ENCODE measurements at regions not wholly inside any gene's neighbourhood (a gene's known extent, or its start where the extent isn't known, plus 50 kb on each side); places are given as distances from the start of the nearest gene placed in this dataset.

DNA sequence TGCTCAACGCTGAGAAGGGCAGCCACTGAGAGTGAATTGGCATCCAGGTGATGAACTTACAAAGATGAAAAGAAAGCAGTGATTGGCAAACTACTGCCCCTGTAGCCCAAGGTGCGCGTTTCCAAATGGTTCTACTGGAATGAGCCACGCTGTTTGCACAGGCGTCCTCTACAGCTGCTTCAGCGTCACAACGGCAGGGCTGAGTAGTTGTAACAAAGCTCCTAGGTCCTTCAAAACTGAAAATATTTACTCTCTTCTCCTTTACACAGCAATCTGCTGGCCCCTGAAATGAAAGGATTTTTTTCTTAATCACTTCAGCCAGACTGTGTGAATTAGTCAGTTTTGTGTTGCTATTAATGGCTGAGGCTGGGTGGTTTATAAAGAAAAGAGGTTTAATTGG is 107.2 kb upstream of the FOXF1 start:
- TF ChIP-seq, protein P1, sequence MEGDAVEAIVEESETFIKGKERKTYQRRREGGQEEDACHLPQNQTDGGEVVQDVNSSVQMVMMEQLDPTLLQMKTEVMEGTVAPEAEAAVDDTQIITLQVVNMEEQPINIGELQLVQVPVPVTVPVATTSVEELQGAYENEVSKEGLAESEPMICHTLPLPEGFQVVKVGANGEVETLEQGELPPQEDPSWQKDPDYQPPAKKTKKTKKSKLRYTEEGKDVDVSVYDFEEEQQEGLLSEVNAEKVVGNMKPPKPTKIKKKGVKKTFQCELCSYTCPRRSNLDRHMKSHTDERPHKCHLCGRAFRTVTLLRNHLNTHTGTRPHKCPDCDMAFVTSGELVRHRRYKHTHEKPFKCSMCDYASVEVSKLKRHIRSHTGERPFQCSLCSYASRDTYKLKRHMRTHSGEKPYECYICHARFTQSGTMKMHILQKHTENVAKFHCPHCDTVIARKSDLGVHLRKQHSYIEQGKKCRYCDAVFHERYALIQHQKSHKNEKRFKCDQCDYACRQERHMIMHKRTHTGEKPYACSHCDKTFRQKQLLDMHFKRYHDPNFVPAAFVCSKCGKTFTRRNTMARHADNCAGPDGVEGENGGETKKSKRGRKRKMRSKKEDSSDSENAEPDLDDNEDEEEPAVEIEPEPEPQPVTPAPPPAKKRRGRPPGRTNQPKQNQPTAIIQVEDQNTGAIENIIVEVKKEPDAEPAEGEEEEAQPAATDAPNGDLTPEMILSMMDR (IDR thresholded peaks at IDR 0.05; ENCODE audit: extremely low read depth in 1 of 2, insufficient read depth in 1 of 2, low read depth in 1 of 2, low read length in 2 of 2): no peak
- no peak for TF ChIP-seq FOS (IDR thresholded peaks at IDR 0.05; ENCODE audit: borderline replicate concordance, insufficient read depth, low read length)
- TF ChIP-seq POLR2A (IDR thresholded peaks at IDR 0.05; ENCODE audit: low read depth, low read length): no peak
- no peak for TF ChIP-seq POLR2AphosphoS5 (IDR thresholded peaks at IDR 0.05; ENCODE audit: insufficient read depth, low read depth, low read length)

Data from endothelial cell of umbilical vein (primary cell).